ENCODE measurements at regions not wholly inside any gene's neighbourhood (a gene's known extent, or its start where the extent isn't known, plus 50 kb on each side); places are given as distances from the start of the nearest gene placed in this dataset.

DNA sequence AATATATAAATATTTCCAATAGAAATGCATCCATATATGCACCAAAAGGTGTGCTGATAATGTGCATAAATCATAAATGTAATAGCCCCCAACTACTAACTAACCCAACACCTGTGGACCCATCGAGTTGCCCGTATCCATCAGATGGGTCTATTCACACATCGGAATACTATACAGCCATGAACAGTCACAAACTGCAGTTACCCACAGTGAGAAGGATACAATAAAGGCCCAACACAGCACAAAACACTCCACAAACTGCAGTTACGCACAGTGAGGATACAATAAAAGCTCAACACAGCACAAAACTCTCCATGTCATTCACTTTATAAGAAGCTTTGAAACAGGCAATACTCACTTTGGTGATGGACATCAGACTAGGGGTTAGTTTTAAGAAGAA, 145.3 kb upstream of the OTOS start:
- TF ChIP-seq, protein P1, sequence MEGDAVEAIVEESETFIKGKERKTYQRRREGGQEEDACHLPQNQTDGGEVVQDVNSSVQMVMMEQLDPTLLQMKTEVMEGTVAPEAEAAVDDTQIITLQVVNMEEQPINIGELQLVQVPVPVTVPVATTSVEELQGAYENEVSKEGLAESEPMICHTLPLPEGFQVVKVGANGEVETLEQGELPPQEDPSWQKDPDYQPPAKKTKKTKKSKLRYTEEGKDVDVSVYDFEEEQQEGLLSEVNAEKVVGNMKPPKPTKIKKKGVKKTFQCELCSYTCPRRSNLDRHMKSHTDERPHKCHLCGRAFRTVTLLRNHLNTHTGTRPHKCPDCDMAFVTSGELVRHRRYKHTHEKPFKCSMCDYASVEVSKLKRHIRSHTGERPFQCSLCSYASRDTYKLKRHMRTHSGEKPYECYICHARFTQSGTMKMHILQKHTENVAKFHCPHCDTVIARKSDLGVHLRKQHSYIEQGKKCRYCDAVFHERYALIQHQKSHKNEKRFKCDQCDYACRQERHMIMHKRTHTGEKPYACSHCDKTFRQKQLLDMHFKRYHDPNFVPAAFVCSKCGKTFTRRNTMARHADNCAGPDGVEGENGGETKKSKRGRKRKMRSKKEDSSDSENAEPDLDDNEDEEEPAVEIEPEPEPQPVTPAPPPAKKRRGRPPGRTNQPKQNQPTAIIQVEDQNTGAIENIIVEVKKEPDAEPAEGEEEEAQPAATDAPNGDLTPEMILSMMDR (conservative IDR thresholded peaks at IDR 0.05): no peak
- TF ChIP-seq ZFX (IDR thresholded peaks at IDR 0.05): no peak

All from C4-2B (cell line).